ENCODE measurements at regions not wholly inside any gene's neighbourhood (a gene's known extent, or its start where the extent isn't known, plus 50 kb on each side); places are given as distances from the start of the nearest gene placed in this dataset.
"Not testable (repeated sequence)": the region's sequence is repeated elsewhere in the genome, so short reads cannot be mapped to it uniquely, and the experiment has no call there.

DNA sequence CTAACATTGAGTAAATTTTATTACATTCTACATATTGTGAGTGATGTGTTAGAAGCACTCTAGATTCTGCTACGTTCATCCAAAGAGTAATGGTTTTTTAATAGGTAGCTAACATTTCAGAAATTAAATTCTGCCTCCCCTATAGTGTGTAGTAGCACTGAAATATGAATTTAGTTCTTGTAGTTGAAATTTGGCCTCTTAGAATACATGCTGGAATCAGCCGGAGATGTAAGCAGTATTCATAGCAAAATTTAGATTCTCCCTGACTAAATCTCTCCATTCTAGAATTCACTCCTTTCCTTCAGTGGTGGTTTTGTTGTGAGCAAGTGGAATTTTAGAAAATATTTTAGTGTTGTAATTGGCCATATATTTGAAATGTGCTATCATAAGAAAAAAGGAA lies 799.9 kb upstream of the CDH10 start:
- no peak for TF ChIP-seq TAF1 (IDR thresholded peaks at IDR 0.05; ENCODE audit: borderline replicate concordance, low read depth, low read length)
- TF ChIP-seq POLR2AphosphoS5 (IDR thresholded peaks at IDR 0.05; ENCODE audit: low read depth, low read length), result no peak
- DNase-seq (ENCODE audit: insufficient read length) (no peak), FAIRE-seq (no peak)

DNA sequence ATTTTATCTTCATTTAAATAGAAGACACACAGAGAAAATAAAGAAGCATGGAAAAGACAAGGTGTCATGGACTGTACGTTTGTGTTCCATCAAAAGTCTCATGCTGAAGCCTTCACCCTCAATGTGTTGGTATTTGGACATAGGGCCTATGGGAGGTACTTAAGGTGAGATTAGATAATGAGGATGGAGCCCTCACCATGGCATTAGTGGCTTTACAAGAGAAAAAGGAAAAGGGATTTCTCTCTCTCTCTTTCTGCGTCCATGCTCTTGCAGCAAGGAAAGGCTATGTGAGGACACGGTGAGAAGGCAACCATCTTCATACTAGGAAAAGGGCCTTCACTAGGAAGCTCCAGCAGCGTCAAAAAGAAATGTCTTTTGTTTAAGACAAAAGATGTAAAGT lies 797.0 kb upstream of the CDH10 start:
- TF ChIP-seq TAF1 (IDR thresholded peaks at IDR 0.05; ENCODE audit: borderline replicate concordance, low read depth, low read length), result no peak
- TF ChIP-seq POLR2A (IDR thresholded peaks at IDR 0.05; ENCODE audit: low read depth, low read length), result no peak
- no peak for TF ChIP-seq POLR2AphosphoS5 (IDR thresholded peaks at IDR 0.05; ENCODE audit: low read depth, low read length)
- no peak for DNase-seq (ENCODE audit: insufficient read length)
- FAIRE-seq, result no peak

DNA sequence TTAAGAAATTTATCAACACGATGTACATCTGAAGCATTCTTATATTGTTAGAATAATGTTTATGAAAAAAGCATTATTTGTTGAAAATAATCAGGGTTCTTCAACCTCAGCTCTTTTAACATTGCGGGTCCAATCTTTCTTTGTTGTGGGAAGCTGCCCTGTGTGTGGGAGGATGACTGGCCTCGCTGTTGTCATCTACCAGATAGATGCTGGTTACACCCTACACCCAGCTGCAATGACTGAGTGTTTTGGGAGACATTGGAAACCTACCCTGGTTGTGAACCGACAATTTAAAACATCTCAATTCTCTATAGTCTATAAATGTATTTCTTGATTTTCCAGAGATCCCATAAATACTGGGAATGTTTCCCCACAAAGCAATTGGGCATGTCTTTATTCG lies 794.2 kb upstream of the CDH10 start:
- DNase-seq (ENCODE audit: insufficient read length) (no peak), FAIRE-seq (no peak)

DNA sequence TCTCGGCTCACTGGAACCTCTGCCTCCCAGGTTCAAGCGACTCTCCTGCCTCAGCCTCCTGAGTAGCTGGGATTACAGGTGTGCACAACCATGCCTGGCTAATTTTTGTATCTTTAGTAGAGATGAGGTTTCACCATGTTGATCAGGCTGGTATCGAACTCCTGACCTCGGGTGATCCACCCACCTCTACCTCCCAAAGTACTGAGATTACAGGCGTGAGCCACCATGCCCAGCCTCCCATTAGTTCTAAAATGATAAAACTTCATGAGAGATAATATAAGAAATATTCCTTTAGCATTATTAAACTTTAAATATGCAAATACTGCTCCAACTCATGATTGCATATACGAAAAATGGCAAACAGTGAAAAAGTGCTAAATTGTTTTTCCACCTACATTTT lies 793.6 kb upstream of the CDH10 start:
- FAIRE-seq; DNase-seq (ENCODE audit: insufficient read length): not testable (repeated sequence)

More for the DNA sequence above, 794.2 kb upstream of the CDH10 start:
- TF ChIP-seq POLR2A (IDR thresholded peaks at IDR 0.05; ENCODE audit: low read depth, low read length) (no peak), POLR2AphosphoS5 (IDR thresholded peaks at IDR 0.05; ENCODE audit: low read depth, low read length) (no peak), TAF1 (IDR thresholded peaks at IDR 0.05; ENCODE audit: borderline replicate concordance, low read depth, low read length) (no peak)

DNA sequence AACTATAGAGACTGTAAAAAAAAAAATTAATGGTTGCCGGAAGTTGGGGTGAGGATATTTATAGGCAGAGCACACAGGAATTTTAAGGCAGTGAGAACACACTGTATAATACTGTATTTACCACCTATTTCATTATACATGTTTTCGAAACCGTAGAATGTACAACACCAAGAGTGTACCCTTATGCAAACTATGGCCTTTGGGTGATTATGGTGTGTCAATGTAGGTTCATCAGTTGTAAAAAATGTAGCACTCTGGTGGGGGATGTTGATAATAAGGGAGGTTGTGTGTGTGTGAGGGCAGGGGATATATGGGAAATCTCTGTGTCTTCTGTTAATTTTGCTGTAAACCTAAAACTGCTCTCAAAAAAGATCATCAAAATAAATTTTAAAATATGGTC lies 791.7 kb upstream of the CDH10 start:
- DNase-seq (ENCODE audit: insufficient read length) (no peak), FAIRE-seq (no peak)
- TF ChIP-seq POLR2AphosphoS5 (IDR thresholded peaks at IDR 0.05; ENCODE audit: low read depth, low read length) (no peak), TAF1 (IDR thresholded peaks at IDR 0.05; ENCODE audit: borderline replicate concordance, low read depth, low read length) (no peak), POLR2A (IDR thresholded peaks at IDR 0.05; ENCODE audit: low read depth, low read length) (no peak)

DNA sequence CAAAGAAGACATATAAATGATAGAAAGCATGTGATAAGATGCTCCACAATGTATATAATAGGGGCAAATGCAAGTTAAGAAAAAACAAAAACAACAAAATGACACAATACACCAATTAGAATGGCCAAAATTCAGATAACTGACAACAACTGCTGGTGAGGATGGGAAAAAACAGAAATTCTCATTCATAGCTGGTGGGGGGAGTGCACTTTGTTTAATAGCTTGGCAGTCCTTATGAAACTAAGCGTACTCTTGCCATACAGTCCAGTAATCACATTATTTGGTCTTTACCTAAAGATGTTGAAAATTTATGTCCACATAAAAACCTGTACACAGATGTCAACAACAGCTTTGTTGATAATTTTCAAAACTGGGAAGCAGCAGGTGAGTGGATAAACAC lies 791.1 kb upstream of the CDH10 start:
- DNase-seq (ENCODE audit: insufficient read length), result no peak
- no peak for TF ChIP-seq POLR2A (IDR thresholded peaks at IDR 0.05; ENCODE audit: low read depth, low read length)
- no peak for TF ChIP-seq POLR2AphosphoS5 (IDR thresholded peaks at IDR 0.05; ENCODE audit: low read depth, low read length)
- TF ChIP-seq TAF1 (IDR thresholded peaks at IDR 0.05; ENCODE audit: borderline replicate concordance, low read depth, low read length), result no peak
- FAIRE-seq, result no peak

DNA sequence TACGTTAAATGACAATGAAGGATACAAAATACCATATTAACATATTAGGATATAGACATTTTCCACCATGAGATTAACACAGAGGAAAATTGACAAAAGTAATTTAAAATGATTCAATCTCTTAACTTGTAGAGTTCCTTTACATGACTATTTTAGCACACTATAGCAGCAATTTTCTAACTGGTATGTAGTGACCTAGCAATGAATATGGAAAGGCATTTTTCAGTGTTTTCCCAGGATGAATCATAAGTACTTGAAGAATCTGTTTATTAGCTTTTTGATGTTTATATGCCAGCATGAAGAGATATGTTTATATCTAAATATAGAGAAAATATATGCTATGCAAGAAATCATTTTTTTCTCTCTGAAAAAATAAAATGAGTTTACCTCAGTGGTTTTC lies 782.5 kb upstream of the CDH10 start:
- no peak for DNase-seq (ENCODE audit: insufficient read length)
- no peak for TF ChIP-seq POLR2A (IDR thresholded peaks at IDR 0.05; ENCODE audit: low read depth, low read length)
- no peak for TF ChIP-seq POLR2AphosphoS5 (IDR thresholded peaks at IDR 0.05; ENCODE audit: low read depth, low read length)
- no peak for TF ChIP-seq TAF1 (IDR thresholded peaks at IDR 0.05; ENCODE audit: borderline replicate concordance, low read depth, low read length)
- no peak for FAIRE-seq

DNA sequence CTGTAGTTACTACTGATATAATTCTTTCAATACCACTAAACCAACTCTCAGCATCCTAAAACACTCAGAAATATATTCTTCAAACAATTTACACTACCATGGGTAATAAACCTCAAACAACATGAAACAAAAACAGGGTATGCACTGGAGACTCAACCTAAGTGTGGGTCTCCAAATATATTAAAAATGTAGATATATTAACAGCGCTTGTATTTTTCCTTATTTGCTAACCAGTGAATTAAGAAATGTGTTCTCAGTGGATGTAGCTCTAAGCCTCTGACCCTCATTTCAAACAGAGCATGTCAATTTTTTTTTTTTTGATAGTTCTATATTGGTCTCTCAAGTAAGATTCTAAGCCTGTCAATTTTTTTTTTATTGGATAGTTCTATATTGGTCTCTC lies 778.5 kb upstream of the CDH10 start:
- no peak for FAIRE-seq
- TF ChIP-seq TAF1 (IDR thresholded peaks at IDR 0.05; ENCODE audit: borderline replicate concordance, low read depth, low read length), result no peak
- TF ChIP-seq POLR2A (IDR thresholded peaks at IDR 0.05; ENCODE audit: low read depth, low read length), result no peak
- TF ChIP-seq POLR2AphosphoS5 (IDR thresholded peaks at IDR 0.05; ENCODE audit: low read depth, low read length), result no peak
- no peak for DNase-seq (ENCODE audit: insufficient read length)

DNA sequence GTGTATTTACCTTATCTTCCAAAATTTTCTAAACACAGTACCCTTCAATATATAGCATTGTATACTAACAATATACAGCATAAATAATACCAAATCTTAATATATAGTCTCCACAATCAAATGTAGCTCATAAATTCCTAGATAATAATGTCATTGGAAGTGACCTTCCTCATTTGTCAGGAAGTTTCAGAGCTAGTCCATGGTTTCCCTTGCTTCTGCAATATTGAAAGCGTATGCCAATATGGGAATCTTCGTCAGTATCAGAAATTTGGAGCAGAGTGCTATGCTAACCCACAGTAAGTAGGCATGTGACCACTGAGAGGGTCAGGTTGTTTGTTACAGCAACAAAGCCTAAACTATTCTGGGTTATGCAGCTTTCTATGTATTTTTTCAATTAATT lies 774.9 kb upstream of the CDH10 start:
- no peak for FAIRE-seq
- DNase-seq (ENCODE audit: insufficient read length), result no peak
- TF ChIP-seq TAF1 (IDR thresholded peaks at IDR 0.05; ENCODE audit: borderline replicate concordance, low read depth, low read length) (no peak), POLR2AphosphoS5 (IDR thresholded peaks at IDR 0.05; ENCODE audit: low read depth, low read length) (no peak), POLR2A (IDR thresholded peaks at IDR 0.05; ENCODE audit: low read depth, low read length) (no peak)

DNA sequence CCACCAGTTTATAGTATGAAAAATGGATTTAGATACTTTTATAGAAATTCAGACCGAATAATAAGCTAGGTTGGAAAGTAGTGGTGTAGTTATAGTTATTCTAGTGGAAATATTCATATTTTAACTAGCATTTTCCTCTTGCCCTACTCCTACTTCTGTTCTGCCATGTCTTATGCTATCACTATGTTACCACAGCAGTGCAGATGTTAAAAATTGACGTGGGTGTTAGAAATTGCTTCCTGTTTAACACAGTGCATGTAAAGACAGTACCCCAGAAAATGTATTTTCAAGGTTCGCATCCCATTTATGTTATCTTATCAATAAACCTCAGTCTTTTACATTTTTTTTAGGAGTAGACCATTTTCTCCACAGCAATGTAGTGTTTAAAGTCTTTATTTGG lies 774.2 kb upstream of the CDH10 start:
- no peak for FAIRE-seq
- TF ChIP-seq POLR2A (IDR thresholded peaks at IDR 0.05; ENCODE audit: low read depth, low read length), result no peak
- TF ChIP-seq TAF1 (IDR thresholded peaks at IDR 0.05; ENCODE audit: borderline replicate concordance, low read depth, low read length), result no peak
- no peak for TF ChIP-seq POLR2AphosphoS5 (IDR thresholded peaks at IDR 0.05; ENCODE audit: low read depth, low read length)
- DNase-seq (ENCODE audit: insufficient read length), result no peak

DNA sequence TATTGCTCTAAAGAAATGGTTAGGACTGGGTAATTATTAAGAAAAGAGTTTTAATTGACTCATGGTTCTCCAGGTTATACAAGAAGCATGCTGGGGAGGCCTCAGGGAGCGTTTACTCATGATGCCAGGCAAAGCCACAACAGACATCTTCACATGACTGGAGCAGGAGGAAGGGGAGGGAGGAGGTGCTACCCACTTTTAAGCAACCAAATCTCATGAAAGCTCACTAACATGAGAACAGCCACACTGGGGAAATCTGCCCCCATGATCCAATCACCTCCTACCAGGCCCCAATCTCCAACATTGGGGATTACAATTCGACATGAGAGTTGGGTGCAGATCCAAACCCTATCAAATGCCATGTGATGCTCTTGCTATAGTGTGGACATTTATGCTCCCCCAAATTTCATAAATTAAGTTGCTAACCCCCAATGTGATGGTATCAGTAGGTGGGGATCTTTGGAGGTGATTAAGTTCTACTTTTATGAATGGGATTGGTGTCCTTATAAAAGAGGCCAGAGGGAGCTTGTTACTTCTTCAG lies 773.6 kb upstream of the CDH10 start:
- FAIRE-seq, result no peak
- no peak for DNase-seq (ENCODE audit: insufficient read length)
- TF ChIP-seq TAF1 (IDR thresholded peaks at IDR 0.05; ENCODE audit: borderline replicate concordance, low read depth, low read length) (no peak), POLR2A (IDR thresholded peaks at IDR 0.05; ENCODE audit: low read depth, low read length) (no peak), POLR2AphosphoS5 (IDR thresholded peaks at IDR 0.05; ENCODE audit: low read depth, low read length) (no peak)

DNA sequence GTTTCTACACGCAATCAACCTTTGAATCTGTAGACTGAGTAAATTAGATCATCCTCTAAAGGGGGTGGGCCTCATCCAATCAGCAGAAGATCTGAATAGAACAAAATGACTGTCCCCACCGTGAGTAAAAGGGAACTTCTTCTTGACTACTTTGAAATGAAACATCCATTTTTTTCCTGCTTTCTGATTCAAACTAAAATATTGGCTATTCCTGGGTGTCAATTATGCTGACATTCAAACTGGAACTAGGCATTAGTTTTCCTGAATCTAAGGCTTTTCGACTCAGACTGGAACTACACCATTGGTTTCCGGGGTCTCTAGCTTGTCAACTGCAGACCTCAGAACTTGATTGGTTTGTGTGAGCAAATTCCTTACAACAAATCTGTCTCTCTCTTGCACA lies 772.2 kb upstream of the CDH10 start:
- FAIRE-seq (no peak), DNase-seq (ENCODE audit: insufficient read length) (no peak)
- TF ChIP-seq POLR2AphosphoS5 (IDR thresholded peaks at IDR 0.05; ENCODE audit: low read depth, low read length), result no peak
- TF ChIP-seq POLR2A (IDR thresholded peaks at IDR 0.05; ENCODE audit: low read depth, low read length), result no peak
- no peak for TF ChIP-seq TAF1 (IDR thresholded peaks at IDR 0.05; ENCODE audit: borderline replicate concordance, low read depth, low read length)

DNA sequence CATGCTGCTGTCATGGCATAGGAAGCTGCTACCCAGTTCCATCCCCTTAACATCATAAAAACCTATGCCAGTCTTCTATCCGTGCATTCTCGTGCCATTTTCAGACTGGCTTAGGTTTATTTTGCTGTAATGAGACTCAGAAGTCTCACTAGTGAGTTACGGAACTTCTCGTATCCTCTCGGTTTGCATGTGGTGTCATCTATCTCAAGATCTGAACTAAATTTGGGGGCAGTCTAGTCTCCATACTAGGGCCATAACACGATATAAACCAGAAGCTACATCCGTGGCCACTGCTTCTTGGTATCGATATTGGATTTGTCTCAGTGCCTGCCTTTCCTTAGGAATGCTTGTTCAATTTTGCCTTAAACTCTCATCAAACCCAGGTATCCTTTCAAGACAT lies 771.2 kb upstream of the CDH10 start:
- no peak for TF ChIP-seq POLR2A (IDR thresholded peaks at IDR 0.05; ENCODE audit: low read depth, low read length)
- TF ChIP-seq POLR2AphosphoS5 (IDR thresholded peaks at IDR 0.05; ENCODE audit: low read depth, low read length), result no peak
- TF ChIP-seq TAF1 (IDR thresholded peaks at IDR 0.05; ENCODE audit: borderline replicate concordance, low read depth, low read length), result no peak
- FAIRE-seq (no peak), DNase-seq (ENCODE audit: insufficient read length) (no peak)
